ENCODE measurements at regions not wholly inside any gene's neighbourhood (a gene's known extent, or its start where the extent isn't known, plus 50 kb on each side); places are given as distances from the start of the nearest gene placed in this dataset.

DNA sequence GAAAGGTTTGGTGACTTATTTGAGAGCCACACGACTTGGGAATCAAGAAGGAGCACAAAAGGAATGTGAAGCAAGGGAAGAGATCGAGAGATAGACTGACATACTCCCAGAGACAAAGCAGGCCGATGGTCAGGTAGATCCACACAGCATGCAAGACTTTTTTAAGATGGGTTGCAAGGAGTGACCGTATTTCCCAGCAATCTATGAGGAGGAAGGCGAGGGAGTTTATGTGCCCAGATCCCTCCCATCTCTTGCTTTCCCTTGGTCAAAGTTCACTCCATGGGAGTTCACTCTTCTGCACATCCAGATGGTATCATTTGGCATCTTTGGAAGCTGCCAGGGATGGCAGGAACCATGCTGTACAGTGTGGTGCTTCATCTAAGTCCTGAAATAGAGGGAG lies 148.9 kb downstream of the RMI1 start:
- DNase-seq (ENCODE audit: low spot score): no peak

DNA sequence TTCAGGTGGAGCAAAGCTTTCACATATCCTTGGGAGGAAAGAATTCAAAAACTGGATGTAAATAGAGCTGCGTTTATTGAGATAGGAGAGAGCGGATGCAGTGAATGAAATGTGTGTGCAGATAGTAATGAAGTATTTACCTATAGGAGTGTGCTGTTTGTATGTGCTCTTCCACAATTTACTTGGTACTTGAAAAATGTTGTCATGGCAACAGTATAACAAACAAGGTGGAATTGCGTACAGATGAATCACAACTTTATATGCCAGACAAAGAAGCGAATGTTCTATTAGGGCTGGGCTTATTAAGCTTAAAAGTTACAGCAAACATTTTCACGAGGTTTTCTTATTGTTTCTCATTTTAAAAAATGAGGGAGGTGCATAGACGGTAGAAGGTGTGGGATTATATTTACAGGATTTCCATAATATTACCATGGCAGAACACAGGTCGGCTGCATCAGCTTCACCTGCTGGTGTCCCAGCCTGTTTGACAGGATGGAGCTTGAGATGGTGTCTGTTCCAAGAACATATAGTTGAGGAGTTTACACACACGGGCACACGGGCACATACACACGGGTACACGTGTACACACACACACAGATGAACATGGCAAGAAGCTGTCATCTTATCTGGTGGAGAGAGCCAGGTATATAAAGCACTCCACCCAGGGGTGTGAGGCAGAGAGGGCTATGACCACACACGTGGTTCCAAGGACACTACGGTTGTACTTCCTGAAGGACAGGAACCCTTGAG lies 155.7 kb downstream of the RMI1 start:
- peak; percentile 29 for DNase-seq (ENCODE audit: low spot score)

DNA sequence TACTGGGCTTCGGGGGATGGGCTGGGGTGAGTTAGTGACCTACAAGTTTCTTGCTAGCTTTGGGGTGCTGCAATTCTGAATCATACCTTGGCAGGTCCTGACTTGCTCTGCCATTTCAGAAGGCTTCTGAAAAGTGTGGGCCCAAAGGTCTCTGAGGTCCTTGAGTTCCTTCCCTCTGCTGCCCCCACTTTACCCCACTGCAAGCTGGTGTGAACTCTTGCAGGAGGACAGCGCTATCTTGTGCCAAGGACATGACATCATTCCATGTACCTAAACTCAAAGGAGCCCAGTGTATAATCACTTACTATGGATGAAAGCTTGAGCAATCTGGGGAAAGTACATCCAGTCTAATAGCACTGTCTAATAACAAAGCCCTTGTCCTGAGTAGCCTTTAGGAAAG lies 157.4 kb downstream of the RMI1 start:
- DNase-seq (ENCODE audit: low spot score): no peak

DNA sequence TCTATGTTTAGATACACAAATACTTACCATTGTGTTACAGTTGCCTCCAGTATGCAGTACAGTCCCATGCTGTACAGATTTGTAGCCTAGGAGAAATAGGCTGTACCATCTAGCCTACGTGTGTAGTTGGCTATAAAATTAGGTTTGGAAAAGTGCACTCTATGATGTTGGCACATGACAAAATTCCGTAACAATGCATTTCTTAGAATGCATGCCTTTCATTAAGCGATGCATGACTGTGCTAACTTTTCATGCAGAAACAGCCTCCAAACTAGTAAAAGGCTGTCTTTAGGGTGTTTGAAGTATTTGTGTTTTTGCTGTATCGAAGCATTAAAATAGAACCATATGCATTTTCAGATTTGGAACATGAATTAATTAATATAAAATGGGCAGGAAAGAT lies 157.9 kb downstream of the RMI1 start:
- no peak for DNase-seq (ENCODE audit: low spot score)

DNA sequence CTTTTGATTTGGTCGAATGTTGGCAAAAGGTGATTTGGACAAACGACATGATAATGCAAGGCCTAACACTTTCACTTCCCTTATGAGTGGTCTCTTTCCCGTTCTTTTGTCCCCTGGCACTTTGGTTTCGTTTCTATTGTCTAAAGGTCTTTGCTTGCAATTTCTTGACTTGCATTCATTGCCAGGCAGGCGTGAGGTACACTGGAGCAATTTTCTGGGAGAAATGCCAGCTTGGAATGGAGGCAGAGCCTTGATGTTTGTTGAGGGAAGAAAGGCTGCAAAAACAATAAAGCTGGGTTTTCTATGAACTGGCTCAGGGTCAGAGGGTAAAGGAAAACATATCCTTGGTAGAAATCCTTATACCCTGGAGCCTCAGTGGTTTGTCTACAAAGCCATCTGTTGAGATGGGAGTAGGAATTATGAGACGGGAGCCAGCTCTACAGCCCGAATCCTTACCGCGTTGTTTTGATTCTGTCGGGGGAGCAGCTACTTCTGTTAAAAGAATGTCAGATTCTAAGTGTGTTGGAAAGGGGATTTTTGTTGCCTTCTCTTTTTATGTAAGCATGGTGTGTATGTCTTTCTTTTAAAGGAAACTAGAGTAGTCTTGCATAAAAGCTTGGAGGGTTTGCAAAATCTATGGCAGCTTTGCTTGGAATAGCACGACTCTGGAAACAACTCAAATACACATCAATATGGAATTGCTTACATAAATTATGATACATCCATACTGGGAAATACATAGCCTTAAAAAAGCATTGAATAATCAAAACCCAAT lies 158.9 kb downstream of the RMI1 start:
- DNase-seq (ENCODE audit: low spot score): peak; percentile 44

DNA sequence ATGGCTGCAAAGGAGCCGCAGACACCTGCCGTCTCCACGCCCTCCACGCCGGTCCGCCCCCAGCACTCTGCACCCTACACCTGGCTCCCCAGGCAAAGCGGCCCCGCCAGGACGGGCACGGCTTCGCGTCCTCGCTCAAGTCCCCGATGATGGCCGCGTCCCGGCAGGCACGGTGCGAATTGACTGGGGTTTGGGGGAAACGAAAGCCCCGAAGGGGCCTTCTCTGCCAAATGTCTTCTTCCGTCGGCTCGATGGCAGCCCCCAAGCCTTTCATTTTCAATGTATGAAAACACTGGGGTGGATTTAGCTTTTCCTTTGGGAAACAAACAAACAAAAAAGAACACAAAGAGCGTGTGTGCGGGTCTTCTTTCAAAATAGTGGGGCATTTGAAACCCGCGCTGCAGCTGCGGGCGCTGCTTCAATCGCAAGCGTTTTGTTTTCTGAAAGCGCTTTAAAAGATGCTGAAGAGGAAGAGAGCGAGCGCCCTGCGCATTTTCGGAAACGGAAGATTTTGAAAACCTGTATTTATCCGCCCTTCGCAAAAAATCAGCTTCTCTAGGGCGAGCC lies 160.0 kb downstream of the RMI1 start:
- DNase-seq (ENCODE audit: low spot score): no peak

DNA sequence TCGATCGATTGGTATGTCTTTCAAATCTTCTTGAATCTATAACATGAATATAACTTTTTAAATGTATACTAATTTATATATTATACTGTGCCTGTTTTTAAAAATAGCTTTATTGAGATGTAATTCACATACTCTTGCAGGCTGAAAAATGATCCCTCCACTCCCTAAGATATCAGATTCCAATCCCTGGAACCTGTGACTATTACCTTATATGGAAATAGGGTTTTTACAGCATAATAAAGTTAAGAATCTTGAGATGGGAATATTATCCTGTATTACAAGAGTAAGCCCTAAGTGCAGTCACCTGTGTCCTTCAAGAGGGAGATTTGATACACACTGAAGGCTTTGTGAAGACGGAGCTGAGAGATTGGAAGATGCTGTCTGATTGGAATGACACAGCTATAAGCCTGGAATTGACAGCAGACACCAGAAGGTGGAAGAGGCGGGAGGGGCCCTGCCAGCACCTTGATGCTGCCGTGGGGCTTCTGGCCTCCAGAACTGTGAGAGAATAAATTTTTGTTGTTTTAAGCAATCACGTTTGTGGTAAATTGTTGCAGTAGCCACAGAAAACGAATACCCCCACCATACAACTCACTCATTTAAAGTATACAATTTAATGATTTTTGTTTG lies 161.3 kb downstream of the RMI1 start:
- DNase-seq (ENCODE audit: low spot score): no peak

DNA sequence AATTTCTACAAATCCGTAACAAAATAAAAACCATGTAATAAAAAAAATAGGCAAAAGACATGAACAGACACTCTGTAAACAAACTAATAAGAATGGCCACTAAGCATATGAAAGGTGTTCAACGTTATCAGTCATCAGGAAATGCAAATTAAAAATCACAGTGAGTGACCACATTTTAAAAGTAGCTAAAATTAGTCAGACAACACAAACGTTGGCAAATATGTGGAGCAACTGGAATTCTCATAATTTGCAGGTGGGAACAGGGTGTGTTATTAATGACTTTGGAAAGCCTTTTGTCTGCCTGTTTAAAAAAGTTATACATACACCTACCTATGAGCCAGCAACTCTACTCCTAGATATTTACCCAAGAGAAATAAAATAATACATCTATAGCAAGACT lies 164.4 kb downstream of the RMI1 start:
- DNase-seq (ENCODE audit: low spot score): no peak

DNA sequence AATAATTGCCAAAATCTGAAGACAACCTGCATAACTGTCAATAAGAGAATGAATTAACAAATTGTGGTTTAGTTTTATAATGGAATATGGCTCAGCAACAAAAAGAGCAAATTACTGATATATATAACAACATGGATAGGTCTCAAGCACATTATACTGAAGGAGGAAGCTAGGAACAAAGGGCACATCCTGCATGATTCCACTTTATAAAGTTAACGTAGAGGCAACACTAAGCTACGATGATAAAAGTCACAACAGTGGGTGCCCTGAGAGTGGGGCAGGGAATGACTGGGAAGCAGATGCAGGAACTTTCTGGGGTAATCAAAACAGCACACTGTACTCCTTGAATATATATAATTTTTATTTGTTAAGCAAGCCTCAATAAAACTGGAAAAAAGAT lies 165.2 kb downstream of the RMI1 start:
- DNase-seq (ENCODE audit: low spot score): no peak

DNA sequence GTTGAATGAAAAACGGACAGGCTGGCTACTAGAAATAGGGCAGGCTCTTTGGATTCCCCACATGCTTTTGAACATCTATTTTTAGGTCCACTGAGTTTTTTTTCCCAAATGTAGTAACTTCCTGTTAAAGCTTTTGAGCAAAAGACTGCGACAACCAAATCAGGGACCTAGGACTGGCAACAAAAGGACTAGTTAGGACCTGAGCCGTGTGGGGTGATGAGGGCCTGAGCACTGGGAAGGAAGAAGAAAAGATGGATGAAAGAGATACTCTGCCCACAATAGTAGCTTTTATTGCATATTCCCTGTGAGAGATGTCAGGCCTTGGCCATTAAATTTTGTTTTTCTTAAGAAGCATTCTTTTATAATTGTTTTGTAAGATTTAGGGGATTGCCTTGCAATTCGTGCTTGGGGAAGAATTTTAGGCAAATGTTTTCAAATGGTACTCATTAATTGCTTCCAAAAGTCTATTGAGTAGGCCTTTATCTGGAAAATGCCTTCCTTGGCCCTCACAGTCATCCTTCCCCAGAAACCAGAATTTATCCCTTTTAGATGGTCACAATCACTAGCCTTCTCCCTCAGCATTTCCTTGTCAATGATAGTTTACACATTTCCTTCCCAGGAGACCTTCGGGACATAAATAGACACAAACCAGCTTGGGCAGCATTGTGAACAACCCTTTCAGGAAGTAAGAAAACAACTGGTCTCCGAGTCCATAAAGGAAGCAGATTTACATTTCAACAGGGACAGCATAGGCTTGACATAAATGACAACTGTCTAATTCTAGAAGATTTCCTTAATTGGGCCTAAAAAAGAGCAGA lies 166.5 kb downstream of the RMI1 start:
- DNase-seq (ENCODE audit: low spot score): peak; percentile 55

DNA sequence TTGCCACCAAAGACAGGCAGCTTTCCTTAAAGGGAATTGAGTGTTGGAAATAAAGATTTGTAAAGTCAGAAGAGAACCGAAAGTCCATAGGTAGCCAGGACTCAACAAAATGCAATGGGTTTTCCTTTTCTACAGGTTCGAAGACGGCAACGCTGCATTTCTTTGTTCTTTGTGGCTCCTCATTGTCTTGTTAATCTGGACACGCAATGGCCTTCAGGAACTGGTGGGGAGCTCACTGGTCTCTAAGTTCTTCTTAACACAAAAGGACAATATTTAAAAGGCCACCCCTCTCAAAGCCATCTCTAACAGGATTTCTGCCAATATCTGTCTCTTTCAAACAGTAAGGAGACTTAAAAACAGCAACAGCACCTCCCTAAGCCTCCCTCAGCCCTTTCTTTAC lies 170.6 kb downstream of the RMI1 start:
- DNase-seq (ENCODE audit: low spot score): no peak

DNA sequence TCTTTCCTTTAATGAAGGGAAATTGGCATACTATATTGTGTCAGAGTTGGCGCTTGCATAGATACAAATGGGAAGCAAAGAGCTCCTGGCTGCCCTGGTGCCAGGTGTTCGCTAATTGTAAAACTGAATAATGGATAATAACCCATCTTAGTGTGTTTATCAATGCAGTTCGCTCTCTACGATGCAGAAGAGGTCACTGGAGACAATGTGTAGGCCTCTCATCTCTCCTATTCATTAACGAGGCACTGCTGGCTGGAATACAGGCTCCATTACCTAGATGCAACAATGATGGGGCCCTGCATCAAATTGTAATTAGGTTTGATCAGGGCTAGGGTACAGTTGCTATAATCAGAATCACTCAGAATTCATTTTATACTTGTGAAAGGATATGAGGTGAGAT lies 171.0 kb downstream of the RMI1 start:
- no peak for DNase-seq (ENCODE audit: low spot score)

DNA sequence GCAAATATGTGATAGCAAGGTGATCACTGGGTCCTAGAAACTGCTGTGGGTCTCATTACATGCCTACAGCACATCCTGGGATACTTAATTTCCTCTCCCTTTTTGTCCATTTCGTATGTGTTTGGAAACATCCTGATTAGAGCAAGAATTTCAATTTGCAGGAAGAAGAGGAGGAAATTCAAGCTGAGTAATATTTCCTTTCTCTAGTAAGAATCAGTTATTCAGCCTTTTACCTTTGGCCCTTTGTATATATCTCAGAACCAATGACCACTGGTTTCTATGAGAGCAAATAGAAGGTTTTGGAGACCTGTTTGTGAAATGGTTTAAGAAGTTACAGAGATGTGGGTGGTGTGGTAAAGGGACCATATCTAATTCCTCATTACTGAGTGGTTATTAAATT lies 171.6 kb downstream of the RMI1 start:
- no peak for DNase-seq (ENCODE audit: low spot score)

DNA sequence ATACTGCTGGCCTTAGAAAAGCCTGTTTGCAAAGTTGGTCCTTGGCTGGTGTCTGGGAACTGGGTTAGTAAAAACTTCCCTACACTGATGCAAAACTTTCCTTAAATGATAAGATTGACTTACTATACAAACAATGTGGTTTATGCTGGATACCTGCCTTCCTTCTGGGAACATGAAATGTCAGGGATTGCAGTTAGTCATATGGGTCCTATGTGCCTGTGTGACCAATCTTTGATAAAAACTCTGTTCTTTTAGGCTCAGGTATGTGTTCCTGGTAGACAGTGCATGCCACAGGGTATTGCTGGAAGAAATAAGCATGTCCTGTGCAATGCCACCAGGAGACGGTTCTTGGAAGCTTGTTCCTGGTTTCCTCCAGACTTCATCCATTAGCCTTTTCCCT lies 173.3 kb downstream of the RMI1 start:
- DNase-seq (ENCODE audit: low spot score): no peak

DNA sequence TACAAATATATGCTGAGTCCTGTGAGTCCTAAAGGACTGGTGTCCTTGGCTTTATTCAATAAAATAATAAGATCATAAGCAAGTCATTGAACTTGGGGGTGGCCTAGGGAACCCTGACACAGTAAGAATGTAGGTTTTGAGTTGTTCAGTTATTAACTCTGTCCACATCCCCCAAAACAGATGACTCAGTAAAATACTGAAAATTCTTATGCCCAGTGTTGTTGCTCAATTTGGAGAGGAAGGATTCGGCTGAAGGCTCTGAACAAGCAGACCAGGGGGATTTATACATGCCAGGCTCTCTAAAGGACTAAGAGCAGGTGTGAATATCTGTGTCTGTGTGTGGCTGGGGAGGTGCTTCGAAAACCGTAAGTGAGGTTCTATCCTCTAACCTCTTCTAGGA lies 173.7 kb downstream of the RMI1 start:
- peak; percentile 53 for DNase-seq (ENCODE audit: low spot score)

DNA sequence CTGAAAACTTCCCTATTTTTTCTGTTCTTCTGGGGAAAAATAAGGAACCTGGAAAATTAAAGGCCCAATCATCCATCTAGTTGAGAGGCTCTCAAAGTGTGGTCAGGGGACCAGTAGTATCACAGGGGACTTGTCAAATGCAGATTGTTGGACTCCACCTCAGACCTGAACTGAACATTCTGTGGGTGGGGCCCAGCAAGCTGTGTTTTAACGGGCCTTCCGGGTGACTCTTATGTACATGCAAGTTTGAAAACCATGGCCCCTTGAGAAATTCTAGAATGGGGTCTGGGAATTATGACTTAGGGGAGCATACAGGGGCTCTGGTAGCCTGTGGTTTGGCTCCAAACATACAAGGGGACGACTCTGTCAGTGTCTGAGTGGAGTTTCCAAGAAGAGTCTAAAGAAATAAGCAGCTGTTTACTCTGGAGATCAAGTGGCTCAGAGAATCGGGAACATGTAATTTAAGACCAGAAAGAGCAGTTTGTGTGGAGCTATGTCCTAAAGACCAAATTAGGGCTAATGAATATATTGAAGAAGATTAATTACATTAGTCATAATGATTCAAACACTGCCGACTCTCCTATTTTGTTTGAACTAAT lies 177.4 kb downstream of the SLC28A3 start:
- DNase-seq (ENCODE audit: low spot score): no peak

DNA sequence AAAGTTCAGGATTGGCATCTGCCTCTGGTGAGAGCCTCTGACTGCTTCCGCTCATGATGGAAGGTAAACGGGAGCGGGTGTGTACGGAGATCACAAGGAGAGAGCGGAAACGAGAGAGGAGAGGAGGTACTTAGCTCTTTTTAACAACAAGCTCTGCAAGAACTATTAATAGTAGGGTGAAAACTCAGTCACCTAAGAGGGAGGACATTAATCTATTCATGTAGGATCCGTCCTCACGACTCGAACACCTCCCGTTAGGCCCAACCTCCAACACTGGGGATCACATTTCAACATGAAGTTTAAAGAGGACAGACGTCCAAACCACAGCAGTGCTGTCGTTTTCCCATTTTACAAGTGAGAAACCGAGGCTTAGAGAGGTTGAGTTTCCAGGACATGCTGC lies 173.7 kb downstream of the SLC28A3 start:
- no peak for DNase-seq (ENCODE audit: low spot score)

DNA sequence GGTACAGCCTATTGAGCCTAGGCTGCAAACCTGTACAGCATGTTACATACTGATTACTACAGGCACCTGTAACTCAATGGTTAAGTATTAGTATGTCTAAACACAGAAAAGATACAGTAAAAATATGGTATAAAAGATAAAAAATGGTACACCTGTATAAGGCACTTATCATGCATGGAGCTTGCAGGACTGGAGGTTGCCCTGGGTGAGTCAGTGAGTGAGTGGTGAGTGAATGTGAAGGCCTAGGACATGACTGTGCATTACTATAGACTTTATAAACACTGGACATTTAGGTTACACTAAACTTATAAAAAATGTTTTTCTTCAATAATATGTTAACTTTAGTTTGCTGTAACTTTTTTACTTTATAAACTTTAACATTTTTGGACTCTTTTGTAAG lies 171.3 kb downstream of the SLC28A3 start:
- DNase-seq (ENCODE audit: low spot score): no peak

DNA sequence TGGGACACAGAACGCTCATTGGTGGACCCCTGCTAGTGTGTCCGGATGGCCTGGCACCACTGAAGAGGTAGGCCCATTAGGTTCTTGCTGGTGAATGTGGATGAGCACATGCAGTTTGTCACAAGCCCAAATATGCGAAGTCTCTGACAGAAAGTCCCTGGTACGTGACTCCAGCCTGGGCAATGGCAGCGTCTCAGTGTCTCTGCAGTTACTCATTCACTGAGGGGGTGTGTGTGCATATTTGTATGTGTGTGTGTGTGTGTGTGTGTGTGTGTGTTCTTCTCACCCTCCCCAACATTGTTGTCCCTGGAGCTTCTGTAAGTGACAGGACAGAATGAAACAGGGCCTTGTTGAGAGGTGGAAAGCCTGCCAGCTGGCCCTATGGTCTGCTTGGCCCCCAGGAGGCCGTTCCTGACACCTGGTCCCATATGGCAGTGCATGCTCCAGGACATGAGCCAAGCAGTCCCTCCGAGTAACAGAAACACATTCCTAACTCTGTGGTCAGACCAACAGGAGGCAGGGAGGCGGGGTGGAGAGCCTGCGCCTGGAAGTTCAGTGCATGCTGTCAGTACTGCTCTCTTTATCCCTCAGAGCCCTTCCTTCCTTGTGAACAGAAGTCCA lies 169.9 kb downstream of the SLC28A3 start:
- DNase-seq (ENCODE audit: low spot score): peak; percentile 95

DNA sequence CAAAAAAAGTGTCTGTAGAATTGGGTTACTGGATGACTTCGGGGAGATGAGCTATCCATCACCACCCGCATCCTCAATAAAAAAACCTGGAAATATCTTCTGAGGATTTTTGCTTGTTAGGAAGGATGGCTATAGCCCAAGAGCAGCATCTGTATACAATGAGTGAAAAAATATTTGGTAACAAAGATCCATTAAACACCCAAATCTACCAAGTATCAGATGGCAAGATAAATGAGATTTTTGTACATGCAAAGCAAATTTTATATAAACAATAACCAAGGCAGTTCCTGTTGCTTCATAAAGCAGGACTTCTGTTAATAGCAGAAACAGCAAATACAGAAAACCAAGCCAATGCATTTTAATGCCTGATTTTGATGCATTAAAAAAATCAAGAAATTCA lies 166.6 kb downstream of the SLC28A3 start:
- no peak for DNase-seq (ENCODE audit: low spot score)

DNA sequence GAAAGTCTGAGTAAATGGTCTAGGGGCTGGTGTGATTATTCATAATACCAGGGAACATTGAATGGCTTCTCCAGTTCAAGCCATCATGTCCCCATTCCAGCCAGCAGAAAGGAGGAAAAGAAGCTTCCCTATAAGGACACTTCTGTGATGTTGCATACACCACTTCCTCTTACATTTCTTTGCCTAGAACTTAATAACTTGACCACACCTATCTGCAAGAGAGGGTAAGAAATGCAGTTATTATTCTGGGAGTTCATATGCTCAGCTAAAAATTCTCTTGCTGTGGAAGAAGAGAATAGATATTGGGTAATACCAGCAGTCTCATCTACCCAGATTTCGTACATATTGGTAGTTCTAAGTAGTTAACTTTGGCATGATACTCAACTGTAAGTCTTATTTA lies 166.1 kb downstream of the SLC28A3 start:
- DNase-seq (ENCODE audit: low spot score): peak; percentile 24

All from GM03348 (cell line).